GM10266 (cell line): ENCODE measurements at regions not wholly inside any gene's neighbourhood (a gene's known extent, or its start where the extent isn't known, plus 50 kb on each side); places are given as distances from the start of the nearest gene placed in this dataset.
"Not testable (repeated sequence)": the region's sequence is repeated elsewhere in the genome, so short reads cannot be mapped to it uniquely, and the experiment has no call there.

Experiments used
- DNase-seq: peaks from one replicate; pipeline ENCODE4 v3.0.0; 2012; ENCODE audit errors: extremely low spot score
- CTCF ChIP-seq: IDR thresholded peaks from 2 replicates; pipeline ENCODE4 v1.5.1; 2012; ENCODE audit warnings: mild to moderate bottlenecking, low read depth; ENCODE audit not compliant: control insufficient read depth, insufficient read depth; ENCODE audit errors: missing control alignments

GRCh38 chr12:46693034-46693433, 132.8 kb downstream of the SLC38A4 start:
- TF ChIP-seq CTCF, result no peak
- DNase-seq, result no peak

DNA sequence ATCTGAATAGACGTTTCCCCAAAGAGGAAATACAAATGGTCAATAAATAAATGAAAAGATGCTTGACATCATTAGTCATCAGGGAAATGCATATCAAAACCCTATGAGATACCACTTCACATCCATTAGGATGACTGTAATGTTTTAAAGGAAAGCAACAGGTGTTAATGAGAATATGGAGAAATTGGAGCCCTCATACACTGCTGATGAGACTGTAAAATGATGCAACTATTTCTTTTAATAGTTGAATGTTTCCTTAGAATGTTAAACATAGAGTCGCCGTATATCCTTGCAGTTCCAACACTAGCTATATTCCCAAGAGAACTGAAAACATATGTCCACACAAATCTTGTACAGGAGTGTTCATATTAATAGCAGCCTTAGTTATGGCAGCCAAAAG, 133.2 kb downstream of the SLC38A4 start:
- no peak for TF ChIP-seq CTCF
- DNase-seq, result no peak

- no peak for DNase-seq
- TF ChIP-seq CTCF, result no peak
Measured at GRCh38 chr12:46686267-46686942, 139.4 kb downstream of the SLC38A4 start.

DNA sequence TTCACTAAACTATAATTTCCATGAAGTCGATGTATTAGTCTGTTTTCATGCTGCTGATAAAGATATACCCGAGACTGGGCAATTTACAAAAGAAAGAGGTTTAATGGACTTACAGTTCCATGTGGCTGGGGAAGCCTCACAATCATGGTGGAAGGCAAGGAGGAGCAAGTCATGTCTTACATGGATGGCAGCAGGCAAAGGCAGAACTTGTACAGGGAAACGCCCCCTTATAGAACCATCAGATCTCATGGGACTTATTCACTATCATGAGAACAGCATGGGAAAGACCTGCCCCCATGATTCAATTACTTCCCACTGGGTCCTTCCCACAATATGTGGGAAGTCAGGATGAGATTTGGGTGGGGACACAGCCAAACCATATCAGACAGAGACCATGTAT, 141.6 kb downstream of the SLC38A4 start:
- not testable (repeated sequence) for DNase-seq

DNA sequence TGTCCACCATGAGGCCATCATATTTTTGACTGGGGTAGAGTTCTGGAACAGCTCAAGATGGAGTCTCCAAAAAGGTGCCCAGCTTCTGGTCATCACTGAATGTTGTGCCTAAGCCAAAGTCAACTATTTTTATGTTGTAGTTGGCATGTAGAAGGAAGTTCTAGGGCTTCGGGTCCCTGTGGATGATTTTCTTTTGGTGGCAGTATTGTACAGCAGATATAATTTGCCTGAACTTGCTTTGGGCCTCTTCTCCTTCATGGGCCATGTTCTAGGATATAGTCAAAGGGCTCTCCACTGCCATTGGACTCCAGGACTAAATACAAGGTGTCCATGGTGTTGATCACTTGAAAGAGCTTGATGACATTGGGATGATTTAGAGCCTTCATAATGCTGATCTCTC, 143.6 kb downstream of the SLC38A4 start:
- peak; percentile 5 for TF ChIP-seq CTCF

DNA sequence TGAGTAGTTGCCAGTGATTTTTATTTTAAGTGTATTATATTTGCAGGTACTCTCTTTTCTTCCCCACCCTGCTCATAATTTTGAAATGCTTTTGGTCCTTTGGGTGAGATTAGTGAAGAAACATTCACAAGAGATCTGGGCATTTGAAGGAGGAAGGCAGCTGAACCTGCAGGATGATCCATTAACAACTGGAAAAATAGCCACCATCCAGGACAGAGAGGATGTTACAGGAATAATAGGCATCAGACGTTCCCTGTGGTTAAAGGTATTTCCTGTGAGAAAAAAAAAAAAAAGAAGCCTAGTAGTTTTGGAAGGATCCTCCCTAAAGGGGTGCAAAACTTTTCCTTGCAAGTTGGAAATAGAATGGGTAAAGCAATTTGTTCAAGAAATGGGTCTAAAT, 145.3 kb downstream of the SLC38A4 start:
- no peak for DNase-seq
- no peak for TF ChIP-seq CTCF

More for the DNA sequence above, 143.6 kb downstream of the SLC38A4 start:
- no peak for DNase-seq

GRCh38 chr12:46679754-46680153, 146.0 kb downstream of the SLC38A4 start:
- no peak for DNase-seq
- no peak for TF ChIP-seq CTCF

GRCh38 chr12:46678426-46678825, 147.4 kb downstream of the SLC38A4 start:
- TF ChIP-seq CTCF, result no peak
- no peak for DNase-seq
